Medulla oblongata (tissue), 1 donor: ENCODE measurements at regions not wholly inside any gene's neighbourhood (a gene's known extent, or its start where the extent isn't known, plus 50 kb on each side); places are given as distances from the start of the nearest gene placed in this dataset.

Experiments used
- DNase-seq: peaks from one replicate; pipeline ENCODE4 v3.0.0-alpha.2; 2015; ENCODE audit errors: extremely low spot score

DNA sequence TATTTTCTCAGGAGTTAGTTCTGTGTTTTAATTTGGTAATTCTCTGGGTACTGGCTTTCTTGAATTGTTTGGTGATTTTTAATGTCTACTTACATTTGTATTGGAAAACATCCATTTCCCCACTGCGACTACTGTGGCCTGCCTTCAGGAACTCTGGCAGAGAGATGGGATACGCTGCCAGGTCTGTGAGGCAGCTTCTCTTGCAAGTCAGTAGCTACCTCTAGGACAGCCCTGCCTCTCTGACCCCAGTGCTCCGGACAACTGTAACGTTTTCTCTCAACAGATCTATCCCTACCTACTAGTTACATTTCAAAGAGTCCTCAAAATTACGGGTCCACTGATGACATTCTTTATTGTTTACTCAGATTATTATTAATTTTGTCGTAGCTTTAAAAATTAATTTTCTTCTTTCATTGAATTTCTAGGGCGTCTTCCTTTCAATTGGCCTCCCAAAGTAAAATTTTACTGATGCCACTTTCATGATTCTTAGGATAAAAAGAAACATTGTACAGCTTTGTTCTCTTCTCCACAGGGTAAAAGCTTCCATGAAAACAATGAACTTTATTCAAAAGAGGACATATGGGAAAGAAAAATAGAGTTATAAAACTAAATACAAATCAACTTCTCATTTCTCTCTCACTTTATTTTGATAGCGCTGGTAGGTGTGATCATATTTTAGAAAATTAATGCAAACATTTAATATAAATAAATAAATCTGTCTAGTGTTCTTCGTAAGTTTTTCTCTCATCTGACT is 123.2 kb upstream of the GOLGA8J start:
- DNase-seq, result peak; percentile 75

DNA sequence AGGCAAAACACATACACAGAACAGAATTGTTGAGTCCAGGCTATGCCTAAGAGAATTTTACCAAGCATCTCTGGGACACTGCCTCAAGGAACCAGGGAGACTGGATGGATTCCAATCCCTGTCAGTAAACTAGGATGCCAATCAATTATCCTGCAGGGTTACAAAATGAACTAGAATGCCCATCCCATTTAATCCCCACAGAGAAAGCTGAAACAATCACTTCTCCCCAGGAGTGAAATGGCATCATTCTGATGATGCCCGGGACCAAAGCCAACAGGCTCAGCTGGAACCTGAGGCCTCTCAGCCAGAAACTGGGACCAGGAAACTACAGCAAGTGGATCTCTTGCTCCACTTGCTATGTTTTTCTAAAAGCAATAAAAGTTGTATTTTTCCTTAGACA is 130.0 kb upstream of the TJP1 start:
- DNase-seq, result peak; percentile 95

DNA sequence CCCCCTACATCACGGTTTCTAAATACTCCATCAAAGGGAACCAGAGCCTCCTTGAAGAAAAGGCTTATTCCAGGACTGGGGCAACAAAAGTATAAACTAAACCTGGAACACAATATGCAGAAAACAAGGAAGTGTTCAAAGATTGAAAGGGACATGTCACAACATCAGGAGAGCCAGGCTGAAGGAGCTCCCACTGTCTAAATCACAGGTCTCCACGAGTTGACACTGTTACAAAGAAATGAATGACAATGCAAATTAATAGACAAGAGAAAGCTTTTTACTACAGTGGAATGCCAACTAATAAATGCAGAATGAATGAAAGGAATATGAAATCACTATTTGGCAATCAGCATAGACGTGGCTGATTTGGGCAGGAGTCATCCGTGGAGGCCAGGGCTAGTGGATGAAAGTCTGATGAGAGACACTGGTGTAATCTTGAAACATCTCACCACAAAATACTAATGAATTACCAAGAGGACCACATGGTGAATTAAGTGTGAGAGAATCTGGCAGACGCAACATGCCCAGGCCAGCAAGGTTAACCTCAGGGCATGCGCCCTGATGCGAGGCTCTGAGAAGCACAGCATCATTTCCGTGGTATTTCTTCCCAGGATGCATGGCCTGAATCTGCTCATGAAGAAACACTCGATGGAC is 123.8 kb upstream of the TJP1 start:
- DNase-seq, result no peak

DNA sequence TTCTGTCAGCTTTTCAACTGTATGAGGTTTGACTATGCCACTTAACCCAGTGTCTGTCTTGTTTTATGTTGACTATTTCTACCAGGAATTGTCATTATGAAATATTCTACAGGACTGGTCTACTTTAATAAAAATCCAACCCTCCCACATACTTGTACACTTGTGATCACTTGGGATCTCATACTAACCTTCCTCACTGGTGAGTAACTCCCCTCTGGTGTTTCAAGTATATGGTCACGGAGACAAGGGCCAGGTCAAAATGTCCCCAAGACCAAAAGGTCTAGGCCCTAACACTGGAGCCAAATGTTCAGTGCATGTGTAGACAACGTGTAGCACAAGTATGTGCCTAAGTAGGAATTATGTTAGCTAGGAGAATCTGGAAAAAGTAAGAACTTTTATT is 122.7 kb upstream of the TJP1 start:
- no peak for DNase-seq

DNA sequence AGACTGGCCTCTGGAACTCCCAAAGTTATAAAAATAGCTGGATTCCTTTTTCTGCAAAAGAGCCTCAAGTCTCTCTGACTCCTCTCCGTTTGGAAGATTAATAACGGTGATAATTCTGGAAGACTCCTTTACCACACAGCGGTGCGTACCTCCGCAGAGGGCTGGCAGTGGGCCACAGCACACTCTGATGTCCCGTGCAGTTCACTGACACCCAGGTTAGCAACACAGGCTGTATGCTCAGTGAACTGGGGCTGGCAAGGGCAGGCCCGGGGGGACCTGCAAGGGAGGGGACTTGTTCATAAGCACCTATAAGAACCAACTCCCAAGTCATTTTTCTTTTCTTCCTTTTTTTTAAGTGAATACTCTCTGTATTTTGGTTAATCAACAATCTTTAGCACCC is 120.3 kb upstream of the TJP1 start:
- no peak for DNase-seq

DNA sequence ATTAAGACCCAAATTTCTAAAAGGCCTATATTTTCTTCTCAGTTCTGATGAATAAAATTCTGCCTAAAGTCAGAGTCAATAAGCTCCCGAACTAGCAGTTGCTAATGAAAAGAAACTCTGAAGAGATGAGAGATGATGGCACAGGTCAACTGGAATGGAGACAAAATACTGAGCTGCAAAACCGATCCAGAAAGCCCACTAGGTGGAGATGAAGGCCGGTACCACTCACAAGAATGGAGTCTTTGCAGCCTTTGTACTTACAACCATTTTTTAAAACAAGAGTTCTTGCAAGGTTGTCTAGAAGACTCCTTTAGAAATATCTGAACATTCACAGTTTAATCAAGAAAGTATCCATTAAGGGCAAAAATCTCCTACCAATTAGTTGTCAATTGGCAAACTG is 119.9 kb upstream of the TJP1 start:
- DNase-seq, result peak; percentile 87

DNA sequence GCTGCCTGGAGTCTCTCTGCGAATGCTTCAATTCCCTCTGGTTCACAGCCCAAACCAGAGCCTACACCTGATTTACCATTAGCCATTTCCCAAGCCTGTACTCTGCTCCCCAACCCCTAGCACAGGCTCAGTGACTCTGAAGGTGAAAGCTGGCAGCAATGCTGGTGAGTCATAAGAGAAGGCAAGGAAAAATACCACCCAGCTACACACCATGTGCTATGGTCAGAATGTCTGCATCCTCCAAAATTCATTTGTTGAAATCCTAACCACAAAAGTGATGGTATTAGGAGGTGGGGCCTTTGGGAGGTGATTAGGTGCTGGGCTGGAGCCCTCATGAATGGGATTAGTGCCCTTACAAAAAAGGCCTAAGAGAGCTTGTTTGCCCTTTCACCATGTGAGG is 117.1 kb upstream of the TJP1 start:
- no peak for DNase-seq

DNA sequence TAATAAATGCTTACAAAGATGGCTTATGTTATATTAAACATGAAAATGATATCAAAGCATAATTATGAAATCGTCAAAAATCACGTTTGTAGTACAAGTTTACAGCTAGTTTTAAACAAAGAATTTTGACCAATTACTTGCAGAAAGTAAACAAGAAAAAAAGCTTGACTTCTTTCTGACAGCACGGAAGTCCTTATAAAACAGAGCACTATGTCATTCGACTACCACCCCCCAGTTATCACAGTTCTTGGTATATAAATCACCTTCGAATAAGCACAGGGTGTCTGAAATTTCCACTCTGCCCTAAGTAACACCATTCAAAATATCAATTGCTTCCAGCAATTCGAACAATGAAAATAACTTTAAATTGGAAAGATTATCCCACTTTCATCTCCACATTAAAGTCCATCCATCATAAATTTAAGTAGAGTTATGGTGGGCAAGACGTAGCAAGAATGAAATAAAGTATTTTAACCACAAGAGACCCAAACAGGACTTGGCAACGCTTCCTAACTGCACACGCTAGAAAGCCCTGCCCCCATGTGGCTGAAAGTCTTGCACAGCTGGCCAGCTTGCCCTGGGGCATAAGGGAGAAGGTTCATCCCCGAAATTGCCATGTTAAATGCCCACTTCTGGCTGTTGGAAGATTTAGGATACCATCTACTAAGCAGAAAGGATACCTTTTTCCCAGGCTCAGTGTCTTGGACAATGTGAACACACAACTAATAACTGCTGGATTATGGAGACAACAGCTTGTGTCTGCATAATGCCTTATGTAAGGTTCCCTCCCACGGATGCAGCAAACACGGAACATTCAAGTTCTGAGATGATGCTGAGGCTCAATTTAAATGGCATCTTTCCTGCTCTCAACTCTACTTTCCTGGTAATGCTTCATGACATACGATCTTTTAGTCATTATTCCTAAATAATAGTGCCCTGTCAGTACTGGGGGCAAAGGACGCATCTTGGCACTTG is 116.4 kb upstream of the TJP1 start:
- no peak for DNase-seq

DNA sequence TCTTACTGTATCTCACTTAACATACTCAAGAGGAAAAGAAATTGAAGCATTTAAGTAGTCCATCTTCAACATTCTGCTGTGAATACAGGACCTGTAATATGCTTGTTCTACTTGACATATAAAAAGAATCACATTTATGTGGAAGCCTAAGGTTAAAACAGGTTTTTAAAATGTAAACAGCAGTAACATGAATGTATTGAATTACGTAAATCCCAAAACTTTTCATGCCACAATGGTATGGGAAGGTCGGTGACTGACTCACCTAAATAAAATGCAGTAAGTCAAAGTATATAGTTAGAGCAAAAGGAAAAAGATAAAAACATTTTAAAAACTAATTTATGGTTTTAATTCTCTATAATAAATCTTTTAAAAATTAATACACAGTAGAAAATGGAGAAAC is 115.7 kb upstream of the TJP1 start:
- no peak for DNase-seq

DNA sequence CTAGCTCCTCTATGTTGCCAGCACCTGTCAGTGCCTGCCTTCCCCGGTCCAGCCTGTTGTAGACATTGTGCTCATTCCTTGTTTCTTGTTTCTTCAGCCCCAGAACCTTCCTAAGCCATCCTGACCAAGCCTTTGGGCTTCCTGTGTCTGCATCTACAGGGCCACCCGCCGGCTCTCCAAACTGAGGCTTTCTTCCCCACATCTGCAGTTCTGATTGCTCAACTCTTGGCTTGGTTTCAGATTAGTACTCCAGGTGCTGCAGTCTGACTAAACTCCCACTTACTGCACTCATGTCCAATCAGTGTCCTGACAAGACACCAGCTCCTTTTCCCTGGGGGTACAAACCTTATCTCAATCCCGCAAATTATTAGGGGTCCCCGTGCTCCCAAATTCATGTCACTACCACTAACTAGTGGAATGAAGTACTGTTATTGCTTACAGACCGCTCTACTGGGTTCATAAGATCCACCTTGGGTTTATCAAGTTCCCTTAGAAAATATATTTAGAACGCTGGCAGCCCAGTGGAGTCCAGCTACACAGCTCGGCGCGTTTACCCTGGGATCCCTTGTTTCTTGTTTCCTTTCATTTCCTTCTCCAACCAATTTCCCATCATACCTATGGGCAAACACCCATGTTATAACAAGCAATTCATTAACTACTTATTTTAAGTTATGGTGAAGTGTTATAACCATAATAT is 114.2 kb upstream of the TJP1 start:
- no peak for DNase-seq

DNA sequence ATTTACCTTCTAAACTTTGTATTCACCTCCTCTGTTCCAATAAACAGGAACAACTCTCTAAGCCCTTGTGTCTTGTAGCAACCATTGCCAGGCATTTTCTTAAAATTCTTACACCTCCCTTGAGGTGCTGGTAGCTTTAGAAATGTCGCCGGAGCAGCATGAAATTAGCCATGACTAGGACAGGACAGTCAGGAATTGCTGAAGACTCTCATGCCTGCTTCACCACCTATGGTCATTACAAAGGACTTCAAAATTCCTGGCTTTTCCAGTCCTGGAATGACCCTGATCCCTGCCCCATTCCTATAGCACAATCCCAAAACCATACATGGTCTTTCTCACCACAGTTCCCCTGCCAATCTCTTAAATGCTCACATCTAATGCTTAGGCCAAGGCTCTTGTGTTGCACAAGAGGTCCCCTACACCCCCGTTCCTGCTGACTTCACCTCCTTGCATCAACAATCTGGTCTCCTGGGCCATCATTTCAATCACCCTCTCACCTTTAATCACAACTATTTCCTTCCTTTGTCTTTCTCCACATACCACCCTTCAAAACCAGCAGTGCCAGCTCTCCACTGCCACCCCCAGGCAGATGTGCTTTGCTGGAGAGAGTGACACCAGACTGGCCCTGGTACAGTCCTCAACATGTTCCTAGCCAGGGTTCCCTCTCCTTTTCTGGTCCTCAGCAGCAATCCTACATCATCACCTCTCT is 113.2 kb upstream of the TJP1 start:
- DNase-seq, result no peak

DNA sequence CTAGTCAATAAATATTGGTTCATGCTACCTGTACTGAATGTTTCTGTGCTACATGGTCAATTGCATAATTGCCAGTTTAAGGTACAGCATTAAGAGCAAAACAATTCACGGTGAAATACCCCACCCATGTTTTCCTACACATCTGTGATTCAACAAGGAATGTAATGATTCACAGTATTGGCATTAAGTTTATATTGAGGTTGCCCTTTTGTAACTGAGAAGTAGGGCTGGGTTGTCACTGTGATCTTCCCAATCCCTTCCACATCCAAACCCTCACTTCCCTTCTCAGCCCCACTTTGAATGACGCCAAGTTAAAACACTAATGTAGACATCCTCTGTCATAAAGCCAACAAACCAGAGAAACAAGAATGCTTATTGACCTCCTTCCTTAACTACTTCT is 112.0 kb upstream of the TJP1 start:
- no peak for DNase-seq

DNA sequence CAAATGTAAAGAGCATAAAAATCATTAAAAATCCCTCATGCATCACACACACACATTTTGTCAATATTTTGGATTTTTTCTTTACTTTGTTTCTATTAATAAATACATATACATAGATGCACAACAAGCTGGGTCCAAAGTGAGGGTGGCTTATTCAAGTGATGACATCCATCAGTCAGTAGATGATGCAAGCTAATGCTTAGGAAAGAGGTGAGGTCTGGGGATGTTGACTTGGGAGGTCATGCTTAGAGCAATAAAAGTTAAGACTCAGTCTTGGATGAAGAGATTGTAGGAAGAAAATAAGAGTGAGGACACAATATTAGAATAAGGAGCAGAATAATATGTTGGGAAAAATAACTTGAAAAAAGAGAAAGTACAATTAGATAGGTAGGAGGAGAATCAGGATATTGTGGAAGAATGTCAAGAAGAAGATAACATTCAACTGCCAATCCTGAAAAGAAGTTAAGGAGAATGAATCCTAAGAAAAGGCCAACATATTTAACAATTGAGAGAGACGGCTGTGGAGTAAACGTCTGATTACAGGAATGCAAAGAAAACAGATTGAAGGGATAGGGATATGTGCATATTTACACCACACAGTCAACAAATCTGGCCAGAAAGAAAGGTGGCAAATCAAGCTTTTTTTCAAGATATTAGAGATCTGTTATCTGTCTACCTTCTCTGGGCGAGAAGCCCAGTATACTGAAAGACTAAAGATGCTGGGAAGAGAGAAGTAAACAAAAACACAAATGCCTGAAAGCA is 111.0 kb upstream of the TJP1 start:
- DNase-seq, result no peak

DNA sequence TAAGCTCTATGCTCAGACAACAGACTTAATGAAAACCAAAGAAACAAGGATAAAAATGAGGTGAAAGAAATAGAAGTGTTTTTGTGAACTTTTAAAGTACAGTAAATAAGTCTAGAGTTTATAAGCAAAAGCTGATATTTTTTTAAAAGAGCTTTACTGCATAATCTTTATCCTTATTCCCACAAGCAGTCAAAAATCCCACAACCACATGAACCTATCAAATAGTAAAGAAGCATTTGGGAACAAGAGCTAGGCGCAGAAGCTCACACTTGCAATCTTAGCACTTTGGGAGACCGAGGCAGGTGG is 103.8 kb upstream of the TJP1 start:
- DNase-seq, result no peak

DNA sequence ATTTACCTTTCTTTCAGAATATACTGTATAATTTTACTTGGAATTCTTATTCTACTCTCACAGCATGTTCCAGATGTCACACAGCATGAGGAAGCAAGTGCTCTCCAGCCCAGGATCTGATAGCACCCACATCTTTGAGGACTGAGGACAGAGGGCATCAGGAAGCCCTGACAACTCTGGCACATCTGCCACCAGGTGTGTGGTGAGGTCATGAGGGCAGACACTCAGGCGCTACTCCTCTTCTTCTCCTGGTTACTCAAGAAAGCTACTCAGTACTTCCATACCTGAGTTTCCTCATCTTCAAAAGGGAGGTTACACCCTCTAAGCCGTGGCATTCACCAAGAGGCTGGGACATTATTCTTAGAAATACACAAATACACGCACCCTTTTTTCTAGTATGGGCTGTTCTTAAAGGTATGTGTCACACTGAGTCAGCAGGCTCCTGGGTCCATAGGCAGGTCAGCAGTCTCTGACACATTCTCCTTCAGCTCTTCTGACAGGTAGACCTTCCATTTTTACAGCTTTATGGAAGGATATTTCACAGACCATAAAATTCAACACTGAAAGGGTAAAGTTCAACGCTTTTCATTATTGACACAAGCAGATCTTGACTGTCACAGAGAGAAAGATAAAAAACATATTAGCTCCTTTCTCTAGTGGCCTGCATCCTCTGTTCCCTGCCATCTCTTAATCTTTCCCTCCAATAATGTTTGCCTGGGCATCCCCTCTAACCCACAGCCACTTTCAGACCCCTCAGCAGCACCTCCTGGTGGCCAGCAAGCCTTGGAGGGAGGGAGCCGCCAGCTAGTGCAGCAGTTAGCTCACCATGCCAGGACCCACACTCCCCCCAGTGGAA is 103.2 kb upstream of the TJP1 start:
- peak; percentile 47 for DNase-seq

DNA sequence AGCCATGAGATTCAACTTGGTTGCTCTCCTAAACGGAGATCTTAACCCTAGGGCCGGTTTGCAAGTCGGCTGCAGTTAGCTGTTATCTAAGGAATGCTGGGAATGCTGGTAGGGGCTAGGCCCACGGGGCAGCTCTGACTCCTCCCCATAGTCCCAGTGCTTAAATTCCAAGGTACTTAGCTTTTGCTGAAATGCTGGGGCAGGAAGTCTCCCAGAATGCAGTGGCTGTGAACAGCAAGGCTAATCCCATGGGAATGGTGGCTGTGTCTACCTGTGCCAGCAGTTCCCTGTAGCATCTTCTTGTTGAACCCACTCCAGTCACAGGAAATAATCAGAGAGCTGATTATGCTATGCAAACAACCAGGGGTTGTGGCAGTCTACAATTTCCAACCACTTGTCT is 102.5 kb upstream of the TJP1 start:
- no peak for DNase-seq

DNA sequence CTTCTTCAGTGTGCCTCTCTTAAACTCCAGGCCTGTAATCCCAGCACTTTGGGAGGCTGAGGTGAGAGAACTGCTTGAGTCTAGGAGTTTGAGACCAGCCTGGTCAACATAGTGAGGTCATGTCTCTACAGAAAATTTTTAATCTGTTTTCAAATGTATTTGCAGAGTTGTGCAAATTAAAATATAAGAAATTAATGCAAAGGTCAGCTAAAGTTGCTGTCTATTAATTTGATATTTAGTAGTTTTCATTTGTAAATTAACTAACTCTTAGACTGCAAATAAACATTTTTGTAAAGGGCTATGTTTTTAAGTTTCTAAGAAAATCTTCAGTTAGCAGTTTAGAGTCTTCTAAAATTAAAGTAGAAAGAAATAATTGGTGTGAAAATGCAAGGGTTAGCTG is 99.9 kb upstream of the TJP1 start:
- DNase-seq, result no peak

DNA sequence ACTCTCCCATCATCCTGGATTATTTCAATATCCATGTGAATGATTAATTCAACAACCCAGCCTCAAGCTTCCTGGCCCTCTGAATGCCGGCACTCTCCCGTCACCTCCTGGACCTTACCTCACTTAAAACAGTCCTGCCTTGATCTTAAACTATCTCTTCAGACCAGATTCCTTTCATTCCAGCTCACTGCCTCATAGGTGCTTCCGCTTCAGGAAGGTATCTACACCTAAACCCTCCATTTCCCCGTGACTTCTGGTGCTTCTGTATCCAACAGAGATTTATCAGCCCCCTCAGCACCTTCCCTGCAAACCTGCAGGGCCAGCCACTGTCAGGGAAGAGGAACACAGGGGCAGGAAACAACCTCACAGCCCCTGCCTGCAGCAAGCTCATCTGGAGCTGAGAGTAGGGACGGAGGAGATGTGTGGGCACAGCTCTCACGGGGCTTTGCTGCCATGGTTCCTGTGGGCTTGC is 98.9 kb upstream of the TJP1 start:
- no peak for DNase-seq

DNA sequence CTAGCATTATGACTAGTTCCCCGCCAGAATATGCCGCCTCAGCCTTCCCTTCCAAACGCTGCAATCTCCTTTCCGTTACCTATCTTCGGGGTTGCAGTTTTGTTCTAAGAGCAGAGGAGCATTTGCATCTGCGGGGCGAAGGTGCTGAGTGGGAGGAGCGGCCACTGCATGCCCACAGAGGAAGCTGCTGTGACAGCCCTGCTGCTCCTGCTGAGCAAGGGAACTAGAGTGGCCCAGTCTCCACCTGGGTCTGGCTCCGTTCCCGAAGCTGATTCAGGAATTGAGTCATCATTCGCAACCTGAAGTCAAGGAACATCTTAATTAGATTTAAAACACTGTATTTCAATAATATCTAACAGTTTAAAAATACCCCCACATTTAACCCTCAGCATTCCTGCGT is 98.2 kb upstream of the TJP1 start:
- DNase-seq, result no peak
